ENCODE measurements at regions not wholly inside any gene's neighbourhood (a gene's known extent, or its start where the extent isn't known, plus 50 kb on each side); places are given as distances from the start of the nearest gene placed in this dataset.

GRCh38 chr4:173758132-173758531, 228.1 kb upstream of the HAND2 start:
- H3K4me3 ChIP-seq (ENCODE audit: insufficient read depth in 1 of 2, low read depth in 1 of 2, low read length in 2 of 2): no peak overlapping the region

GRCh38 chr4:173753408-173753807, 223.4 kb upstream of the HAND2 start:
- 80% methylated on average over 1 of the region's 1 CpG for WGBS
- Histone ChIP-seq H2BK120ac (ENCODE audit: low read depth, low read length) (no peak overlapping the region), H3K27ac (ENCODE audit: low read length, poor library complexity, severe bottlenecking) (no peak overlapping the region), H4K91ac (ENCODE audit: low read length) (no peak overlapping the region), H3K4ac (ENCODE audit: low read depth in 1 of 2, low read length in 2 of 2) (no peak overlapping the region), H2BK15ac (ENCODE audit: low read depth, poor library complexity, severe bottlenecking) (no peak overlapping the region), H3K9me3 (ENCODE audit: control insufficient read depth, low read length) (no peaks in the 10 kb centered on the region), H2AFZ (ENCODE audit: low read depth, low read length) (no peak overlapping the region), H3K9ac (ENCODE audit: low read length) (no peak overlapping the region), H3K4me3 (ENCODE audit: insufficient read depth in 1 of 2, low read depth in 1 of 2, low read length in 2 of 2) (no peak overlapping the region), H3K14ac (ENCODE audit: low read length in 2 of 2) (no peak overlapping the region), H3K4me2 (ENCODE audit: low read length, poor library complexity, severe bottlenecking) (no peak overlapping the region), H3K79me1 (replicated peaks; ENCODE audit: low read length, poor library complexity, severe bottlenecking) (no peaks in the 10 kb centered on the region), H4K8ac (ENCODE audit: low read length) (no peak overlapping the region), H2AK5ac (ENCODE audit: low read length, severe bottlenecking) (no peak overlapping the region), H2BK5ac (ENCODE audit: low read depth, low read length, poor library complexity, severe bottlenecking) (no peak overlapping the region), H3K18ac (ENCODE audit: low read depth in 1 of 2, low read length in 2 of 2) (no peak overlapping the region), H3K27me3 (ENCODE audit: control insufficient read depth in 1 of 2, insufficient read depth in 1 of 2, low read length in 2 of 2) (no peaks in the 10 kb centered on the region), H3K23ac (ENCODE audit: low read length in 2 of 2) (no peak overlapping the region), H2BK12ac (ENCODE audit: low read length in 2 of 2) (no peak overlapping the region), H3K4me1 (ENCODE audit: control insufficient read depth, insufficient read depth, low read depth, low read length) (no peaks in the 10 kb centered on the region), H3K36me3 (ENCODE audit: control insufficient read depth in 1 of 2, insufficient read depth in 2 of 2, low read depth in 1 of 2, low read length in 2 of 2) (no peaks in the 10 kb centered on the region)
- no peak for DNase-seq

More at GRCh38 chr4:173758132-173758531, 228.1 kb upstream of the HAND2 start:
- WGBS: no CpG with 5 or more reads among the region's 1 CpG
- Histone ChIP-seq H3K23ac (ENCODE audit: low read length in 2 of 2) (no peak overlapping the region), H2BK15ac (ENCODE audit: low read depth, poor library complexity, severe bottlenecking) (no peak overlapping the region), H2BK12ac (ENCODE audit: low read length in 2 of 2) (no peak overlapping the region), H2AFZ (ENCODE audit: low read depth, low read length) (no peak overlapping the region), H3K9me3 (ENCODE audit: control insufficient read depth, low read length) (no peaks in the 10 kb centered on the region), H3K79me1 (replicated peaks; ENCODE audit: low read length, poor library complexity, severe bottlenecking) (no peaks in the 10 kb centered on the region), H2BK5ac (ENCODE audit: low read depth, low read length, poor library complexity, severe bottlenecking) (no peak overlapping the region), H3K27me3 (ENCODE audit: control insufficient read depth in 1 of 2, insufficient read depth in 1 of 2, low read length in 2 of 2) (no peaks in the 10 kb centered on the region), H3K4ac (ENCODE audit: low read depth in 1 of 2, low read length in 2 of 2) (no peak overlapping the region), H3K4me2 (ENCODE audit: low read length, poor library complexity, severe bottlenecking) (no peak overlapping the region), H3K14ac (ENCODE audit: low read length in 2 of 2) (no peak overlapping the region), H3K27ac (ENCODE audit: low read length, poor library complexity, severe bottlenecking) (no peak overlapping the region), H4K8ac (ENCODE audit: low read length) (no peak overlapping the region), H3K18ac (ENCODE audit: low read depth in 1 of 2, low read length in 2 of 2) (no peak overlapping the region), H3K9ac (ENCODE audit: low read length) (no peak overlapping the region), H4K91ac (ENCODE audit: low read length) (no peak overlapping the region), H3K4me1 (ENCODE audit: control insufficient read depth, insufficient read depth, low read depth, low read length) (no peaks in the 10 kb centered on the region), H2AK5ac (ENCODE audit: low read length, severe bottlenecking) (no peak overlapping the region), H2BK120ac (ENCODE audit: low read depth, low read length) (no peak overlapping the region), H3K36me3 (ENCODE audit: control insufficient read depth in 1 of 2, insufficient read depth in 2 of 2, low read depth in 1 of 2, low read length in 2 of 2) (no peaks in the 10 kb centered on the region)
- DNase-seq: no peak

GRCh38 chr4:173752610-173753230, 222.7 kb upstream of the HAND2 start:
- no peak for DNase-seq
- WGBS: 55% methylated on average over 6 of the region's 7 CpGs
- Histone ChIP-seq H3K4me1 (ENCODE audit: control insufficient read depth, insufficient read depth, low read depth, low read length) (no peaks in the 10 kb centered on the region), H2BK120ac (ENCODE audit: low read depth, low read length) (no peak overlapping the region), H3K14ac (ENCODE audit: low read length in 2 of 2) (no peak overlapping the region), H2BK12ac (ENCODE audit: low read length in 2 of 2) (no peak overlapping the region), H3K4me3 (ENCODE audit: insufficient read depth in 1 of 2, low read depth in 1 of 2, low read length in 2 of 2) (no peak overlapping the region), H3K9ac (ENCODE audit: low read length) (no peak overlapping the region), H2BK15ac (ENCODE audit: low read depth, poor library complexity, severe bottlenecking) (no peak overlapping the region), H3K9me3 (ENCODE audit: control insufficient read depth, low read length) (no peaks in the 10 kb centered on the region), H2AK5ac (ENCODE audit: low read length, severe bottlenecking) (no peak overlapping the region), H3K18ac (ENCODE audit: low read depth in 1 of 2, low read length in 2 of 2) (no peak overlapping the region), H3K27ac (ENCODE audit: low read length, poor library complexity, severe bottlenecking) (no peak overlapping the region), H4K8ac (ENCODE audit: low read length) (no peak overlapping the region), H3K27me3 (ENCODE audit: control insufficient read depth in 1 of 2, insufficient read depth in 1 of 2, low read length in 2 of 2) (no peaks in the 10 kb centered on the region), H3K4me2 (ENCODE audit: low read length, poor library complexity, severe bottlenecking) (no peak overlapping the region), H3K23ac (ENCODE audit: low read length in 2 of 2) (no peak overlapping the region), H3K36me3 (ENCODE audit: control insufficient read depth in 1 of 2, insufficient read depth in 2 of 2, low read depth in 1 of 2, low read length in 2 of 2) (no peaks in the 10 kb centered on the region), H3K79me1 (replicated peaks; ENCODE audit: low read length, poor library complexity, severe bottlenecking) (no peaks in the 10 kb centered on the region), H2AFZ (ENCODE audit: low read depth, low read length) (no peak overlapping the region), H2BK5ac (ENCODE audit: low read depth, low read length, poor library complexity, severe bottlenecking) (no peak overlapping the region), H3K4ac (ENCODE audit: low read depth in 1 of 2, low read length in 2 of 2) (no peak overlapping the region), H4K91ac (ENCODE audit: low read length) (no peak overlapping the region)

- Histone ChIP-seq H3K36me3 (ENCODE audit: control insufficient read depth in 1 of 2, insufficient read depth in 2 of 2, low read depth in 1 of 2, low read length in 2 of 2) (no peaks in the 10 kb centered on the region), H3K4me3 (ENCODE audit: insufficient read depth in 1 of 2, low read depth in 1 of 2, low read length in 2 of 2) (no peak overlapping the region), H3K18ac (ENCODE audit: low read depth in 1 of 2, low read length in 2 of 2) (no peak overlapping the region), H2AK5ac (ENCODE audit: low read length, severe bottlenecking) (no peak overlapping the region), H2BK120ac (ENCODE audit: low read depth, low read length) (no peak overlapping the region), H3K23ac (ENCODE audit: low read length in 2 of 2) (no peak overlapping the region), H3K14ac (ENCODE audit: low read length in 2 of 2) (no peak overlapping the region), H3K27ac (ENCODE audit: low read length, poor library complexity, severe bottlenecking) (no peak overlapping the region), H4K91ac (ENCODE audit: low read length) (no peak overlapping the region), H3K9ac (ENCODE audit: low read length) (no peak overlapping the region), H3K27me3 (ENCODE audit: control insufficient read depth in 1 of 2, insufficient read depth in 1 of 2, low read length in 2 of 2) (no peaks in the 10 kb centered on the region), H2AFZ (ENCODE audit: low read depth, low read length) (no peak overlapping the region), H3K4me2 (ENCODE audit: low read length, poor library complexity, severe bottlenecking) (no peak overlapping the region), H3K9me3 (ENCODE audit: control insufficient read depth, low read length) (peaks cover 5% of the 10 kb centered on the region), H3K4me1 (ENCODE audit: control insufficient read depth, insufficient read depth, low read depth, low read length) (no peaks in the 10 kb centered on the region), H3K4ac (ENCODE audit: low read depth in 1 of 2, low read length in 2 of 2) (no peak overlapping the region), H2BK12ac (ENCODE audit: low read length in 2 of 2) (no peak overlapping the region), H2BK5ac (ENCODE audit: low read depth, low read length, poor library complexity, severe bottlenecking) (no peak overlapping the region), H4K8ac (ENCODE audit: low read length) (no peak overlapping the region), H2BK15ac (ENCODE audit: low read depth, poor library complexity, severe bottlenecking) (no peak overlapping the region), H3K79me1 (replicated peaks; ENCODE audit: low read length, poor library complexity, severe bottlenecking) (no peaks in the 10 kb centered on the region)
- peak; percentile 41 for DNase-seq
- WGBS: no CpG with 5 or more reads among the region's 1 CpG
Observed at GRCh38 chr4:173748353-173748752, 218.3 kb upstream of the HAND2 start.

Data from mesenchymal stem cell (in vitro differentiated cells and primary cell).